RPMI7951 (cell line): ENCODE measurements at regions not wholly inside any gene's neighbourhood (a gene's known extent, or its start where the extent isn't known, plus 50 kb on each side); places are given as distances from the start of the nearest gene placed in this dataset.

Experiments
- DNase-seq: peaks from one replicate; pipeline ENCODE4 v3.0.0-alpha.2; 2012; ENCODE audit warnings: low read depth

- no peak for DNase-seq
Observed at GRCh38 chr14:98114122-98114895, 1157.7 kb downstream of the BCL11B start.

GRCh38 chr14:98114946-98115345 is 1157.1 kb downstream of the BCL11B start:
- DNase-seq: no peak

- no peak for DNase-seq
Observed at GRCh38 chr14:98118749-98119148, 1153.2 kb downstream of the BCL11B start.

- no peak for DNase-seq
Observed at GRCh38 chr14:98119739-98120138, 1152.3 kb downstream of the BCL11B start.

- DNase-seq: no peak
Observed at GRCh38 chr14:98120831-98121464, 1151.0 kb downstream of the BCL11B start.

- DNase-seq: no peak
Observed at GRCh38 chr14:98122527-98122926, 1149.5 kb downstream of the BCL11B start.

- DNase-seq: no peak
Observed at GRCh38 chr14:98130691-98131090, 1141.3 kb downstream of the BCL11B start.

- peak; percentile 15 for DNase-seq
Observed at GRCh38 chr14:98131406-98131805, 1140.6 kb downstream of the BCL11B start.

- DNase-seq: peak; percentile 6
Observed at GRCh38 chr14:98133806-98134205, 1138.2 kb downstream of the BCL11B start.

- DNase-seq: no peak
Observed at GRCh38 chr14:98136012-98136789, 1135.8 kb downstream of the BCL11B start.

GRCh38 chr14:98137131-98138025 is 1134.6 kb downstream of the BCL11B start:
- DNase-seq: no peak

GRCh38 chr14:98138666-98139065 is 1133.3 kb downstream of the BCL11B start:
- DNase-seq: peak; percentile 26

- DNase-seq: no peak
Observed at GRCh38 chr14:98140862-98141530, 1131.0 kb downstream of the BCL11B start.

- DNase-seq: no peak
Observed at GRCh38 chr14:98143566-98143965, 1128.4 kb downstream of the BCL11B start.

- peak; percentile 55 for DNase-seq
Observed at GRCh38 chr14:98144964-98145363, 1127.0 kb downstream of the BCL11B start.

GRCh38 chr14:98146416-98146815 is 1125.6 kb downstream of the BCL11B start:
- DNase-seq: no peak

GRCh38 chr14:98154254-98154653 is 1117.7 kb downstream of the BCL11B start:
- DNase-seq: no peak

GRCh38 chr14:98156411-98156810 is 1115.6 kb downstream of the BCL11B start:
- DNase-seq: no peak

- DNase-seq: no peak
Observed at GRCh38 chr14:98160901-98161300, 1111.1 kb downstream of the BCL11B start.

- DNase-seq: no peak
Observed at GRCh38 chr14:98161356-98161755, 1110.6 kb downstream of the BCL11B start.
